KOPT-K1 (cell line): ENCODE measurements at regions not wholly inside any gene's neighbourhood (a gene's known extent, or its start where the extent isn't known, plus 50 kb on each side); places are given as distances from the start of the nearest gene placed in this dataset.

Experiments used
- H3K27ac ChIP-seq: fragments of 200-600 bp; sonication (generic); 2 replicates; pipeline ENCODE4 v1.5.1; 2016; ENCODE audit warnings: antibody characterized with exemption, mild to moderate bottlenecking, low read depth, low read length; ENCODE audit not compliant: poor library complexity, severe bottlenecking
- H3K36me3 ChIP-seq: fragments of 200-600 bp; sonication (generic); 2 replicates; pipeline ENCODE4 v1.5.1; 2017; ENCODE audit warnings: antibody characterized with exemption, mild to moderate bottlenecking, low read length, moderate library complexity; ENCODE audit not compliant: insufficient read depth
- H3K9me3 ChIP-seq: fragments of 200-600 bp; sonication (generic); 2 replicates; pipeline ENCODE4 v1.5.1; 2017; ENCODE audit warnings: antibody characterized with exemption, low read length, mild to moderate bottlenecking; ENCODE audit not compliant: insufficient read depth, poor library complexity, severe bottlenecking

- H3K9me3 ChIP-seq, result no peaks in the 10 kb centered on the region
- H3K27ac ChIP-seq, result no peak overlapping the region
- no peaks in the 10 kb centered on the region for H3K36me3 ChIP-seq
These were observed 715.0 kb upstream of the CELF2 start for GRCh38 chr10:10302689-10303088.

GRCh38 chr10:10307036-10307435, 710.6 kb upstream of the CELF2 start:
- H3K9me3 ChIP-seq, result no peaks in the 10 kb centered on the region
- H3K36me3 ChIP-seq, result no peaks in the 10 kb centered on the region
- no peak overlapping the region for H3K27ac ChIP-seq

GRCh38 chr10:10307551-10307950, 710.1 kb upstream of the CELF2 start:
- no peaks in the 10 kb centered on the region for H3K36me3 ChIP-seq
- H3K9me3 ChIP-seq, result no peaks in the 10 kb centered on the region
- H3K27ac ChIP-seq, result no peak overlapping the region

GRCh38 chr10:10310498-10310897, 707.2 kb upstream of the CELF2 start:
- Histone ChIP-seq H3K9me3 (no peaks in the 10 kb centered on the region), H3K27ac (no peak overlapping the region), H3K36me3 (no peaks in the 10 kb centered on the region)

GRCh38 chr10:10311966-10312365, 705.7 kb upstream of the CELF2 start:
- no peak overlapping the region for H3K27ac ChIP-seq
- H3K36me3 ChIP-seq, result no peaks in the 10 kb centered on the region
- no peaks in the 10 kb centered on the region for H3K9me3 ChIP-seq

GRCh38 chr10:10313149-10313835, 704.4 kb upstream of the CELF2 start:
- H3K36me3 ChIP-seq, result no peaks in the 10 kb centered on the region
- no peaks in the 10 kb centered on the region for H3K9me3 ChIP-seq
- H3K27ac ChIP-seq, result no peak overlapping the region

- Histone ChIP-seq H3K36me3 (no peaks in the 10 kb centered on the region), H3K9me3 (no peaks in the 10 kb centered on the region), H3K27ac (no peak overlapping the region)
These were observed 703.0 kb upstream of the CELF2 start for GRCh38 chr10:10314626-10315025.

GRCh38 chr10:10315989-10316388, 701.7 kb upstream of the CELF2 start:
- Histone ChIP-seq H3K36me3 (no peaks in the 10 kb centered on the region), H3K9me3 (no peaks in the 10 kb centered on the region), H3K27ac (no peak overlapping the region)

- H3K36me3 ChIP-seq, result no peaks in the 10 kb centered on the region
- H3K9me3 ChIP-seq, result no peaks in the 10 kb centered on the region
- H3K27ac ChIP-seq, result no peak overlapping the region
These were observed 700.5 kb upstream of the CELF2 start for GRCh38 chr10:10317151-10317550.

GRCh38 chr10:10318856-10319255, 698.8 kb upstream of the CELF2 start:
- Histone ChIP-seq H3K27ac (no peak overlapping the region), H3K36me3 (no peaks in the 10 kb centered on the region), H3K9me3 (no peaks in the 10 kb centered on the region)

GRCh38 chr10:10320956-10321355, 696.7 kb upstream of the CELF2 start:
- H3K36me3 ChIP-seq, result no peaks in the 10 kb centered on the region
- no peak overlapping the region for H3K27ac ChIP-seq
- H3K9me3 ChIP-seq, result no peaks in the 10 kb centered on the region

GRCh38 chr10:10326116-10326515, 691.6 kb upstream of the CELF2 start:
- Histone ChIP-seq H3K9me3 (no peaks in the 10 kb centered on the region), H3K36me3 (no peaks in the 10 kb centered on the region), H3K27ac (no peak overlapping the region)

- H3K36me3 ChIP-seq, result no peaks in the 10 kb centered on the region
- no peaks in the 10 kb centered on the region for H3K9me3 ChIP-seq
- no peak overlapping the region for H3K27ac ChIP-seq
These were observed 689.7 kb upstream of the CELF2 start for GRCh38 chr10:10327934-10328333.

GRCh38 chr10:10330418-10330817, 687.3 kb upstream of the CELF2 start:
- Histone ChIP-seq H3K9me3 (no peaks in the 10 kb centered on the region), H3K36me3 (no peaks in the 10 kb centered on the region), H3K27ac (no peak overlapping the region)

- Histone ChIP-seq H3K36me3 (no peaks in the 10 kb centered on the region), H3K9me3 (no peaks in the 10 kb centered on the region)
These were observed 684.9 kb upstream of the CELF2 start for GRCh38 chr10:10332786-10333185.

GRCh38 chr10:10333622-10334021, 684.0 kb upstream of the CELF2 start:
- Histone ChIP-seq H3K9me3 (no peaks in the 10 kb centered on the region), H3K27ac (no peak overlapping the region), H3K36me3 (no peaks in the 10 kb centered on the region)

More at GRCh38 chr10:10332786-10333185, 684.9 kb upstream of the CELF2 start:
- H3K27ac ChIP-seq, result no peak overlapping the region
